ENCODE measurements at regions not wholly inside any gene's neighbourhood (a gene's known extent, or its start where the extent isn't known, plus 50 kb on each side); places are given as distances from the start of the nearest gene placed in this dataset.

DNA sequence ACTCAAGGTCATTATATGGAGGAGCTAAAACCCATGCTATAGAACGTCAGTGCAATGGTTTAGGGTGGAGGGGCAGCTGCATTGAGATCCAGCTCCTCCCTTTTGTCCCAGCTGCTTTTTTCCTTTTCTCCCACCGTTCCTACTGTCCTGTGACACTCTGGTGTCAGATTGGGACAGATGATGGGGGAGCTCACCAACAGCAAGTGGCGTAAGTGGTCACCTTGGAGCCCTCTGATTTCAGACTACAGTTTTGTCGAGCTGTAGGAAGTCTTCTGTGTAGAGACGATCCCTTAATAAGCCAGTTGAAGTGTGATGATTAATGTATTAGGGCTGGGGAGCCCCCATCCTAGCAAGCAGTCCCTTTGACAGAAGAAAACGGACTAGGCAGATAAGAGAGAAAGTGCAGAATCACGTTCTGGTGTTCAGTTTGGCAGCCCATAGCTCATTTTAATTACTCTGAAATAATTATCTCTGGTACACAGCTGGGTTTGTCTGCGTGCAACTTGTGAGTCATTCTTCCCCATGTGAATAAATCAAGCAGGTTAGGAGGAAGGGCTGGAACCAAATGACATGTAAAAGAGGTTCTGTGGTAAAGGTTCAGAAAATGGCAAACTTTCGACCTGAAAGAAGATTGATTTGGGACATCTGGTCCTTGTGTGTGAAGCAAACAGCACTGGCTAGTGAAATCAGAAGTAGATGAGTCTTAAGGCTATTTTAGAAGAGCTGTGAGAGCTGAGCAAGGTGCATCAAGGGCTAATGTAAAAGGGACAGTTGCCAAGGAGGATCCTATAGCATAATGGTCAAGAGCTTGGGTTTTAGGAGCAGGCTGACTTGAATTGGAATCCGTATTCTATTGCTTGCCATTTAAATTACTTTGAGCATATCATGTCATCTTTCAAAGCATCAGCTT, 241.4 kb downstream of the EDEM1 start:
- DNase-seq (ENCODE audit: low read depth in 3 of 3), result no peak

DNA sequence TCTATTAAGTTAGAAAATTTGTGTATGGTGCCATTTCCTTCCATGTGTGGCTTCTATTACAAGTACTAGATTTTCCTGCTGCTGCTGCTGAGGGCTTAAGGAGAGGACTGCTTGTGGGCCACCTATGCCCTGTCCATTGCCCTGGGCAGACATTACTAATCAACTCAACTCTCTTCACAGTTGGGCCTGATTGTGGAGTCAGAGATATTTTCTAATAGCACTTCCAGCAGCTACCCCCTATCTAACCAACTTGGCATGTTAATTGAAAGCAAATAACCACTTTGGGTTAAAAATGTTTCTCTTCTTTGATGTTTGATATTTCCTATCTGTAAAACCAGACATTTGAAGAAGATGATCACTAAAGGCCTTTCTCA, 242.0 kb downstream of the EDEM1 start:
- no peak for DNase-seq (ENCODE audit: low read depth in 3 of 3)

DNA sequence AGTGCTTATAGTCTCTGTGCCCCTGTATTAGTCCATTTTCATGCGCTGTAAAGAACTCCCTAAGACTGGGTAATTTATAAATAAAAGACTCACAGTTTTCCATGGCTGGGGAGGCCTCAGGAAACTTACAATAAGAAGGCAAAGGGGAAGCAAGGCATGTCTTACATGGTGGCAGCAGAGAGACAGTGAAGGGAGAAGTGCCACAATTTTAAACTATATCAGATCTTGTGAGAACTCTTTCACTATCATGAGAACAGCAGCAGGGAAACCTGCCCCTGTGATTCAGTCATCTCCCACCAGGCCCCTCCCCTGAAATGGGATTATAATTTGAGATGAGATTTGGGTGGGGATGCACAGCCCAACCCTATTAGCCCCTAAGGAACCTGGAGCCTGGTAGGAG, 243.2 kb downstream of the EDEM1 start:
- DNase-seq (ENCODE audit: low read depth in 3 of 3), result no peak

DNA sequence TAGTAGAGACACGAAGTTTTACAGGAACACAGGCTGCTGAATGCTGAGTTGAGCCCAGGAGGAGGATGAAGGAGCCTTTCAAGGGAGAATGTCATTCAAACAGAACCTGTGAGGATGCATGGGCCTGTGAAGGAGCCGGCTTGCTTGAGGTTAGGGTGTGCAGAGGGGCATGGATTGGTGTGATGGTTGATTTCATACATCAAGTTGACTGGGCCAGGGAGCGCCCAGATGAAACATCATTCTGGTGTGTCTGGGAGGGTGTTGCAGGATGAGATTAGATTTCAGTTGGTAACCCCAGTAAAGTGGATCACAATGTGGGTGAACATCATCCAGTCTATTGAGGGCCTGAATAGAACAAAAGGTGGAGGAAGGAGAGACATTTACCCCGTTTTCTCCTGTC, 243.6 kb downstream of the EDEM1 start:
- no peak for DNase-seq (ENCODE audit: low read depth in 3 of 3)

DNA sequence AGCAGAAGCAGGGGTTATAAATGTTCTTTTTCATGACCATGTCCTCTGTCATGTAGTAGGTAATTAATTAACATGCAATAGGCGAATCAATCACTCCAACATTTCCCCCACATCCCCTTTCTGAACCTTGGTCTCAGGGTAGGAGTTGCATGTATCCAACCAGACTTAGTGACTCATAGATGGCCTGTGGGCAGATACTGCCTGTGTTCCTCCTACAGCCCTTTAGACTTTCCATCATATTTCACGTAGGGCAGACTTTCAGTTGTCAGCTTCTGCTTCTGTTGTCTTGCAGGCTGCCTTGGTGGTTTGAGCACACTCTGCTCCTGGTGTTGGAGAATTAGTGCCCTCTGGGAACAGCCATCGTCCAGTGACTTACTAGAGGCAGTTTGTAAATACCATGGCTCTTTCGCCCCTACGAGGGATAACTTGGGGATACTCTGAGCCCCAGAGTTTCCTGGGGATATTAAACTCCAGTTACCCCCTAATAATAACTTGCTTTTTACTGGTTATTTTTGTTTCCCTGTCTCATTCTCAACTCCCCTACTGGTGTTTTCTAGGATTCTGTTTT, 244.4 kb downstream of the EDEM1 start:
- no peak for DNase-seq (ENCODE audit: low read depth in 3 of 3)

DNA sequence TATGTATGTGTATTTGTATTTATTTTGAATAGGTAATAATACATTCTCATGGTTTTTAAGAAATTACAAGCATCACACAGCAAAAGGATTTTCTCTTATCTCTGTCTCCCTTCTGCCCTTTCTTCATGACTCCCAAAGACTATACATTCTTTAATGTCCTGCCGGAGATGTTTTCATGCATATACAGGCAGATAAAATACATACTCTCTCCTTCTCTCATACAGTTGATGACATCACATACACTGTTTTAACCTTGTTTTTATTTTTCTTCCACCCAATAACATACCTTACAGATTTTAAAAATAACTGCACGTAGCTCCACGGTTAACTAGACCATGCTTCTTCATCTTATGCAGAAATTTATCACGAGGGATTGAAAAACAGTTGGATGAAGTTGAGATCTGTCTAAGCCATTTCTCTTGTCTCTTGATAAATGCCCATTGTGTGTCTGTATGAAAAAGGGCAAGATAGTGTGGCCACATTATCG, 249.8 kb downstream of the EDEM1 start:
- no peak for DNase-seq (ENCODE audit: low read depth in 3 of 3)

DNA sequence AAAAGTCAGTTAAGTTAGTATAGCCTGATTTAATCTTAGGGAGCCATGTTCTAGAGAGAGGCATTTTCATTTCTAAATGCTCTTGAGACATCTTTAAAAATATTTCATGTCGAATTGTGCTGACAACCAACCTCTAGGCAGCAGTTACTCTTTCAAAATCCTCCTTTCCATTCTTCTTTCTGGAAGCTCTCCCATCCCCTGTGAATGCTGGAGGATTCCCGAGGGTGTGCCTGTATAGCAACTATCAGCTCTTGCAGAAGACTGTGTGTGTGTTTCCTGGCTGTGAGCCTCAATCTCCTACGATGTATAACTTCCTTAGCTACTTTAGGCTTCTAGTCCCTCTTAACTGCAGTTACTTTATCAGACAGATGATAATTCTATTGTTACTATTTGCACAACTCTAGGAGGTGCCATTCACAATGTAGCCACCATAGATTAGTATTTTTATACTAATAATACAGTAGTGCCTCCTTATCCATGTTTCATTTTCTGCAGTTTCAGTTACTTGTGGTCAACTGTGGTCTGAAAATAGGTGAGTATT, 250.3 kb downstream of the EDEM1 start:
- no peak for DNase-seq (ENCODE audit: low read depth in 3 of 3)

DNA sequence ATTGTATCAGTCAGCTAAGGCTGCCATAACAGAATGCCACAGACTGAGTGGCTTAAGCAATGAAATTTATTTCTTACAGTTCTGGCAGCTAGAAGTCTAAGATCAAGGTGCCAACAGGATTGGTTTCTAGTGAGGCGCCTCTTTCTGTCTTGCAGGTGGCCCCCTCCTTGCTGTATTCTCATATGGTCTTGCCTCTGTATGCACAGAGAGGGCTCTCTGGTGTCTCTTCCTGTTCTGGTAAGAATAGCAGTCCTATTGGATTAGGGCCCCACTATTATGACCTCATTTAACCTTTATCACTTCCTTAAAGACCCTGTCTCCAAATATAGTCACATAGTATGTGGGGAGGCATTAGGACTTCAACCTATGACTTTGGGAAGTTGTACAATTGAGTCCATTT, 253.9 kb downstream of the EDEM1 start:
- DNase-seq (ENCODE audit: low read depth in 3 of 3), result no peak

DNA sequence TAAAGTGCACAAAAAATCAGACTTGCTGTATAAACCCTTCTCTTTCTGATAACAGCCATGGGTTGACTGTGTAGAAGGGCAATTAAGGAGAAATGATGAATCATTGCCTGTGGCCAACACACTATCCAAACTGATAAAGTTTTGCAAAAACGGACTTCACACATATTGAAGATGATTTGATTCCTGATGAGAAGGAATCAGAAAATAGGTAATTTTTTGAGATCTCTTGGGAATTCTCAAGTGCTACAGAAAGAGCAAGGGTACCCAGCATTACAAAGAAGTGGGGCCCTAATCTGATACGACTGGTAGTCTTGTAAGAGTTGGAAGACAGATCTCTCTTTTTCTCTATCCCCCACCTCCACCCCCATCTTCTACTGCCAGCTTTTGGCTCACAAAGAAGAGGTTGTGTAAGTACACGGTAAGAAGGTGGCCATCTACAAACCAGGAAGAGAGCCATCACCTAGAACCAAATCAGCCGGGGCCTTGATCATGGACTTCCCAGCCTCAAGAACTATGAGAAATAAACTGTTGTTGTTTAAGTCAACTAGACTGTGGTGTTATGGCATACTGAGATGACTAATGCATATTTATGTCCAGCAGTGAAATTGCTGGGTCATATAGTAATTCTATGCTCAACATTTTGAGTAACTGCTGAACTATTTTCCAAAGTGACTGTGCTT, 254.7 kb downstream of the EDEM1 start:
- DNase-seq (ENCODE audit: low read depth in 3 of 3), result no peak

DNA sequence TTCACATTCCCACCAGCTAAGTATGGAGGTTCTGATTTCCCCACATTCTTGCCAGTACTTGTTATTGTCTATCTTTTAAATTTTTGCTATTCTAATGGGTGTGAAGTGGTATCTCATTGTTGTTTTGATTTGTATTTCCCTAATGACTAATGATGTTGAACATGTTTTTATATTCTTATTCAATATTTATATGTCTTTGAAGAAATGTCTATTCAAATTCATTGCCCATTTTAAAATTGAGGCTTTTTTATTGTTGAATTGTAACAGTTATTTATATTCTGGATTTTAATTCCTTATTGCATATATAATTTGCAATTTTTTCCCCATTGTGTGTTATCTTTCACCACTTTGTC, 255.3 kb downstream of the EDEM1 start:
- DNase-seq (ENCODE audit: low read depth in 3 of 3), result no peak

DNA sequence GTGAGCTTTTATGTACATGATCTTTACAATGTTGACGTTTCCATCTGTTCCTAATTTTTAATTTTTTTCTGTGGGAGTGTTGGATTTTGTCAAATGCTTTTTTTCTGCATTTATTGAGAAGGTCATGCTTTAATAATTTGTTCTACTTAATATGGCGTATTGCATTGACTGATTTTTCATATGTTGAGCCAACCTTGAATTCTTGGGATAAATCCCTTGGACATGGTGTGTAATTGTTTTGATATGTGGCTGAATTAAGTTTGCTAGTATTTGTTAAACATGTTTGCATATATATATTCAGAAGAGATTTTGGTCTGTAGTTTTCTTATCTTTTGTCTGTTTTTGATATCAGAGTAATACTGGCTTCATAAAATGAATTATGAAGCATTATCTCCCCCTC, 256.7 kb downstream of the EDEM1 start:
- no peak for DNase-seq (ENCODE audit: low read depth in 3 of 3)

DNA sequence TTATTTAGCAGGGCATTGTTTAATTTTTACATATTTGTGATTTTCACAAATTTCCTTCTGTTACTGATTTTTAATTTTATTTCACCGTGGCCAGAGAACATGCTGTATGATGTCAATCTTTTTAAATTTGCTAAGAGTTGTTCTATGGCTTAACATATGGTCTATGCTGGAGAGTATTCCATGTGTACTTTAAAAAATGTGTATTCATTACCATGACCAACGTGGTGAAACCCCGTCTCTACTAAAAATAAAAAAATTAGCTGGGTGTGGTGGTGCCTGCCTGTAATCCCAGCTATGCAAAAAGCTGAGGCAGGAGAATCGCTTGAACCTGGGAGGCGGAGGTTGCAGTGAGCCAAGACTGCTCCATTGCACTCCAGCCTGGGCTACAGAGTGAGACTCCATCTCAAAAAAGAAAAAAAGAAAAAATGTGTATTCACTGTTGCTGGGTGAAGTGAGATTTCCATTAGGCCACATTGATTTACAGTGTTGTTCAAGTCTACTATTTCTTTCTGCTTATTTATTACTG, 258.2 kb downstream of the EDEM1 start:
- no peak for DNase-seq (ENCODE audit: low read depth in 3 of 3)

DNA sequence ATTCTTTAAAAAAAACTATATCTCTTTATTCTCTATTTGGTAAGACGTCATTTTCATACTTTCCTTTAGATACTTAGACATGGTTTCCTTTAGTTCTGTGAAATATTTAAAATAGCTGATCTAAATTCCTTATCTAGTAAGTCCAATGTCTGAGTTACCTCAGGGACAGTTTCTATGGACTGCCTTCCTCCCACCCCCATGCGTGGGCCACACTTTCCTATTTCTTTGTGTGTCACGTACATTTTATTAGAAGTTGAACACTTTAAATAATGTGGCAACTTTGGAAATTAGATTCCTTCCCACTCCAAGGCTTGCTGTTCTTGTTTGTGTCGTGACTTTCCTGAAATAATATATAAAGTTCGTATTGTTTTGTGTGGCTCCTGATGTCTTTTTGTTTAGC, 260.7 kb downstream of the EDEM1 start:
- no peak for DNase-seq (ENCODE audit: low read depth in 3 of 3)

DNA sequence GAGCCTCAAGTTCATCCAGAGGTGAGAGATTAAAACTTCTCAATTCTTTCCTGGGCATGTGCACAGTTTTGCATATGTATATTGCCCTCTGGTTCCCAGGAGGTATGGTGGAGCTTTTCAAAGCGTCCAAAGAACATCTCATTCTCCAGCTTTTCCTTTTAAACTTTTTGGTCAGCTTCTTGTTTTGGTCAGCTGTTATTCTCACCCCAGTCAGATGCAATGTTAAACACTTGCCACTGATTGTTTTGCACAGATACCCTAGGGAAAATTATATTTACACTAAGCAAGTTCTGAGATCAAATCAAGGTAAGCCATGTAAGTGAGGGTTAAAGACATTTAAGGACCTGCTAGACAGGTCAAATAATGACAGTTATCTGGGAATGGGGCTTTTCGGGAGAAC, 261.3 kb downstream of the EDEM1 start:
- DNase-seq (ENCODE audit: low read depth in 3 of 3), result no peak

DNA sequence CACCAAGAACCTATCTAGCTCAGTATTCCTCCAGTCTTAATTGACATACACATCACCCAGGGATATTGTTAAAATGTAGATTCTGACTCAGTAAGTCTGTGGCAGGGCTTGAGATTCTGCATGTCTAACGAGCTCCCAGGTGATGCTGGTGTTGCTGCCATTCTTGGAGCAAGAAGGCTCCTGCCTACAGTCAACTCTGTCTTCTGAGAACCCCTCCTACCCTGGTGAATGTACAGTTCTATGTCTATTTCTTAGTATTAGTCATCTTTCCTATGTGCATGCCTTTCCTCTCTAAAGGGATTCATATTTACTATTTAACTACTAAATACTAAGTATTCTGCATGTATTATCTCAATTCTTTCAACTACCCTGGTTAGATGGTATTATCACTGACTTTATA, 268.7 kb downstream of the EDEM1 start:
- no peak for DNase-seq (ENCODE audit: low read depth in 3 of 3)

DNA sequence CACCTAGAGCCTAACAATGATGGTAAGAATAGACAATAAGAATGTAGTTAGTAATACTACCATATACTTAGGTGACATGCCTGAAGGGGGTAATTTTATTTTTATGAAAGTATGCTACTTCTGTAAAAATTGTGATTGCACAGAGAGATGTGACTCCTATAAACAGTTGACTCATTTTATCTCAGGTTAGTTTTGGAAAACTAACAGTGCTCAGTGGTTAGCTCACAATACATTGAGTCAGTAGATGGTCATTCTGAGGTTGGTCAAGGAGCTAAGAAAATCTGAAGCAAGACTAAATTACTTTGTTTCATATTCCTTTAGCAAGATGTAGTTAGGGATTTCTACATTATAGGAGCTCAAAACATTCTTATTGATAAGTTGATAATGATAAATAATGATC, 271.0 kb downstream of the EDEM1 start:
- no peak for DNase-seq (ENCODE audit: low read depth in 3 of 3)

DNA sequence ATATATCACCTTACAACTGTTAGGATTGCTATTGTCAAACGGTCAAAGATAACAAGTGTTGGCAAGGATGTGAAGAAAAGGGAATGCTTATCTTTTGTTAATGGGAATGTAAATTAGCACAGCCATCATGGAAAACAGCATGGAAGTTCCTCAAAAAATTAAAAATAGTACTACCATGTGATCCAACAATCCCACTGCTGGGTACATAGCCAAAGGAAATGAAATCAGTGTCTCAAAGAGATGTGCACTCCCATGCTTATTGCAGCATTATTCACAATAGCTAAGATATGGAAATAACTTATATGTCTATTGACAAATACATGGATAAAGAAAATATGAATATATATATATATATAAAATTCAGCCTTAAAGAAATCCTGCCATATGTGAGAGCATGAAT, 274.6 kb downstream of the EDEM1 start:
- no peak for DNase-seq (ENCODE audit: low read depth in 3 of 3)

DNA sequence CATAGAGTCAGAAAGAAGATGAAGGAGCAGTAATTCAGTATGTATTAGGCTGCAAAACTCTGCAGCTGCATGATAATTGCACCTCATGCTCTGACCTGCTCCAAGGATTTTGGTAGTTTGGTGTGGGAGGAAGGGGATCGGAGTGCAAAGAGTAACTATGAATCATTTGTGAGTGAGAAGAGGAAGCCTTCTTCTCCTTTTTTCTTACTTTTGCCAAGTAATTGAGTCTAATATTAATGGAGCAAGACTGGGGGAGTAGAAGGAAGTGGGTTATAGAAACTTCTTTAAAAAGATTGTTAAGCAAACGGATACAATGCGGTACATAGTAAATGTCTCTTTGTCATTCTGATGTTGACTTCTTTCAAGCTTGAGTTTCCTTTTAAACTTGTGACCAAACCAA, 276.5 kb downstream of the EDEM1 start:
- DNase-seq (ENCODE audit: low read depth in 3 of 3), result no peak

DNA sequence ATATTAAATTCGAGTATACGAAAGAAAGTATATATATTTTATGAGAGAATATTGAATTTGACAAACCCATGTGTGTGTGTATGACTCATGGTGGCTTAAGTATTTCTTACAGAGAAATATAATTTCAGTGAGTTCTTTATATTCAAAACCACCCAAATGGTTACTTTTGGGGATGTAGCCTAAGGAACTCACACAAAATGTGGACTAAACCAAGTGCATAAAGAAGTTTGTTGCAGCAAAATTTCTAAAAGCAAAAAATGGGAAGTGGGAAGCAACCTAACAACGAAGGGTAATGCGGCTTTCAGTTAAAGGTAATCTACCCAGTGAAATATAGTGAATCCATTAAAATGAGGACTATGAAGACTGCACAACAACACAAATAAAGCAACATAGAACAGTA, 277.1 kb downstream of the EDEM1 start:
- no peak for DNase-seq (ENCODE audit: low read depth in 3 of 3)

DNA sequence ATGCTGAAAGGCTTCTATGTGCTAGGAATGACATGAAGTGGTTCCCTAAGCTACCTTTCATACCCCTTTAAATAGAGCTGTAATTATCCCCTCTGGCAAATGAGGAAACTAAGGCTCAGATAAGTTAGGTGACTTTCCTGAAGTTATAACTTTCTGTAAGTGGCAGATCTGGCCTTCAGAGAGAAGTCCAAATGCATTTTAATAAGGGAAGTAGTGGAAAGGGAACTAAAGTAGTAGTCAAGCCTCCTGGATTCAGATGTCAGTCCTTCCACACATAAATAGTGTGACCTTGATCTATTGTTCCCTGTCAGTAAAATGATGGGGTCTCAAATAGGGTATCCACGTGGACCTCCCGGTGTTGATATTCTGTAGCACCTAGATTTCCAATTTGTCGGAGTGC, 277.7 kb downstream of the EDEM1 start:
- DNase-seq (ENCODE audit: low read depth in 3 of 3), result no peak

DNA sequence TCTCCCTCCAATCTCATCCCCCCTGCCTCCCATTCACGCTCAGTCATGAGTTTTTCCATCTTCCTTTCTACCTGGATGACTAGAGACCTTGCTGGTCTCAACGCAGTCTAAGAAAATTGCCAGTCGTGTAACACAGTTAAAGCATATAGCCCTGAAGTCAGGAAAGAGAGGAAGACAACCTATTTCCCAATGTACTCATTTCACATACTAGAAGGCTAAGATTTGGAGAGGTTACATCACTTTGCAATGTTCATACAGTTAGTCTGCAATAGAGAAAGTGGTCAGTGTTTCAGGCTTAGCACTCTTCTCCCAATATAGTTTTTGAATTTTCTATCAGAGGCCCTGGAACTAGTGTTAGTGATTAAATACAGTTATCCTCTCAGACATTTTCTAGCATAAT, 278.6 kb downstream of the EDEM1 start:
- no peak for DNase-seq (ENCODE audit: low read depth in 3 of 3)

DNA sequence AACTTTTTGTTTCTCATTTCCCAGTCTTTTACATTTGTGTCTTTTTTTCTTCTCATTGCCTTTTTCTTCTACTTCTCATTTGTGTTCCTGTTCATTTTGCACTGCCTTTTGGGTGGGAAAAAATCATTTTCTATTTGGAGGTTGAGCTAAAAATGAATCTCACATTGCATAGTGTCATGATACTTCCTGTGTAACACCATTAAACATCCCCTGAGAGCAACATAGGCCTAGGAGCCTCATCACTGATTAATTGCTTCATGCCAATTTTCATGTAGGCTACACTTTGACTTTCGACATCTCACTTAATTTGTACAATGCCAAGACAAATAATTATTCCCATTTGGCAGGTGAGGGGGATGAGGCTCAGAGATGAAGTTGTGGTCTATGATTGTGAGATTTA, 279.2 kb downstream of the EDEM1 start:
- no peak for DNase-seq (ENCODE audit: low read depth in 3 of 3)

DNA sequence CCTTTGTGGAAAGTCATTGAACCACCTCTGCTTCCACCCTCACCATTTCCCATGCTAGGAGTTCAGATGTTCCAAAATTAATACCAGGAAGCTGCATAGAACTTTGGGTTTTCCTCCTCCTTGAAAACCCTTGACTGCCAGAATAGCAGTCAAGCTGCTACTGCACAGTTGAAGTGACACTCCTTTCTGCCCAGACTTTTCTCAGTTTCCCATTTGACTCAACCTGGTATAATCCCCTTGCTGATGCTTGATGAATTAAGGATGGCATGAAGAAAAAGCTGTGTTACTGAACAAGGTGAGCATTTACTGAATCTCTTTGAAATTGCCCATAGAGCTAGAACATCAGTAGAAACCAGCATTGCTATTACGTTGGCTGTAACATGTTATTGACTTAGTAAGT, 286.0 kb downstream of the EDEM1 start:
- DNase-seq (ENCODE audit: low read depth in 3 of 3), result no peak
